Activated T-cell treated with anti-CD3 and anti-CD28 coated beads, Interleukin-2, amount 50 U/mL, for 48 hours (primary cell): ENCODE measurements at regions not wholly inside any gene's neighbourhood (a gene's known extent, or its start where the extent isn't known, plus 50 kb on each side); places are given as distances from the start of the nearest gene placed in this dataset.
"Not testable (repeated sequence)": the region's sequence is repeated elsewhere in the genome, so short reads cannot be mapped to it uniquely, and the experiment has no call there.

Experiments used
- DNase-seq, 2 experiments: peaks; one replicate each; pipeline ENCODE4 v3.0.0-alpha.2; 2020

DNA sequence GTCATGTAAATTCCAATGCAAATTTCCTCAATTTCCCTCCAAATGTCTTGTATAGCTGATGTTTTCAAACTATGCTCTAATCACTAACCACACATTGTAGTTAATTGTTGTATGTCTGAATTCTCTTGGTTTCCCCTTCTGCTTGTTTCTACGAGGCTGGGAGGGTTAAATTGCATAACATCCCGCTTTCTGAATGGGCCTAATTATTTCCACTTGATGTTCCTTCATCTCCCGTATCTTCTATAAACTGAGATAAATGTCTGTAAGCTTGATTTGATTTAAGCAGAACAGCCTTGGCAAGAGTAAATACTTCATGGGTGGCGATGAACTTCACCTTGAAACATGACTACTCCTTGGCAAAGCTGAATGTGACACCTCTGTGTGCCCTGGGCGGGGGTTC lies 72.2 kb downstream of the SERINC2 start:
- DNase-seq, result no peak

DNA sequence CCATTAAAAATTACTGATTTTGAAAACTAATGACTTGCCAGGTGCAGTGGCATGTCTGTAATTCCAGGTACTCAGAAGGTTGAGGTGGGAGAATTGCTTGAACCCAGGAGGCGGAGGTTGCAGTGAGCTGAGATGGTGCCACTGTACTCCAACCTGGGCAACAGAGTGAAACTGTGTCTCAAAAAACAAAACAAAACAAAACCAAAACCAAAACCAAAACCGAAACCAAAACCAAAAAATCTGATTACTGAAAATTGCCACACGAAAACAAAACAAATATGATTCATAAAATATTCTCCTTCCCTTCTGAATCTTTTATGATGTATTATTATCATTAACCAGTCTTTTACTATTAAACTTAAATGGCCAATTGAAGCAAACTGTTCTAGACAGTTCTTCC lies 74.1 kb downstream of the SERINC2 start:
- no peak for DNase-seq

DNA sequence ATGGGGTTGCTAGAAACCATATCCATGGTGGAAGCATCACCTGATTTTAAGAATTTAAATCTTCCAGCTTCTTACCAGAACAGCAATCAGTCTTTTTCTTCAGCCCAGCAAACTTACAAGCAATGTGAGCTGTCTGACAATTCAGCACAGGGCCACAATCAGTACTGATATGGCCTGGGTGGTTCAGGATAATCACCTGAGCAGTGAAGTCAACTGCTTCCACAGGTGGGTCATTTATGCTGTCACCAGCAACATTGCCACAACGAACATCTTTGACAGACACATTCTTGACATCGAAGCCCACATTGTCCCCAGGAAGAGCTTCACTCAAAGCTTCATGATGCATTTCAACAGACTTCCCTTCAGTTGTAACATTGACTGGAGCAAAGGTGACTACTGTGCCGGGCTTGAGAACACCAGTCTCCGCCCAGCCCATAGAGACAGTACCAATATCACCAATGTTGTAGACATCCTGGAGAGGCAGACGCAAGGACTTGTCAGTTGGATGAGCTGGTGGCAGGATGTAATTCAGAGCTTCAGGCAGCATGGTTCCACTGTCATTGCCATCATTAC lies 74.8 kb downstream of the SERINC2 start:
- DNase-seq, result no peak

DNA sequence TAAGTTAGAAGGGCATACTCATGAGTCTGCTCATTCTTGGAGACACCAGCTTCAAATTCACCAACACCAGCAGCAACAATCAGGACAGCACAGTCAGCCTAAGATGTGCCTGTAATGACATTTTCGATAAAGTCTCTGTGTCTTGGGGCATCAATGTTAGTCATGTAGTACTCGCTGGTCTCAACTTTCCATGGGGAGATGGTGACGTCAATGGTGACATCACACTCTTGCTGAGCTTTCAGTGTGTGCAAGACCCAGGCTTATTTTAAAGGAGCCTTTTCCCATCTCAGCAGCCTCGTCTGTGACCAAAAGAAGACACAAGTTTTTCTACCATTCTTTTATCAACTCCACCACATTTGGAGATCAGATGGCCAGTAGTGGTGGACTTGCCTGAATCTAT lies 75.5 kb downstream of the SERINC2 start:
- no peak for DNase-seq

DNA sequence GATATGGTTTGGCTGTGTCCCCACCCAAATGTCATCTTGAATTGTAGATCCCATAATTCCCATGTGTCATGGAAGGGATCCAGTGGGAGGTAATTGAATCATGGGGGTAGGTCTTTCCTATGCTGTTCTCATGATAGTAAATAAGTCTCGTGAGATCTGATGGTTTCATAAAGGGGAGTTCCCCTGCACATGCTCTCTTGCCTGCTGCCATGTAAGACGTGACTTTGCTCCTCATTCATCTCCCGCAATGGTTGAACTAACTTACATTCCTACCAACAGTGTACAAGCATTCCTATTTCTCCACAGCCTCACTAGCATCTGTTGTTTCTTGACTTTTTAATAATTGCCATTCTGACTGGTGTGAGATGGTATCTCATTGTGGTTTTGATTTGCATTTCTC lies 76.6 kb downstream of the SERINC2 start:
- not testable (repeated sequence) for DNase-seq

DNA sequence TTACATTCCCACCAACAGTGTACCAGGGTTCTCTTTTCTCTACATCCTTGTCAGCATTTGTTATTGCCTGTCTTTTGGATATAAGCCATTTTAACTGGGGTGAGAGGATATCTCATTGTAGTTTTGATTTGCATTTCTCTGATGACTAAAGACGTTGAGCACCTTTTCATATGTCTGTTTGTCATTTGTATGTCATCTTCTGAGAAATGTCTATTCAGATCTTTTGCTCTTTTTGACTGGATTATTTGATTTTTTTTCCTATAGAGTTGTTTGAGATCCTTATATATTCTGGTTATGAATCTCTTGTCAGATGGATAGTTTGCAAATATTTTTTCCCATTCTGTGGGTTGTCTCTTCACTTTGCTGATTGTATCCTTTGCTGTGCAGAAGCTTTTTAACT lies 77.6 kb downstream of the SERINC2 start:
- DNase-seq, result not testable (repeated sequence)

DNA sequence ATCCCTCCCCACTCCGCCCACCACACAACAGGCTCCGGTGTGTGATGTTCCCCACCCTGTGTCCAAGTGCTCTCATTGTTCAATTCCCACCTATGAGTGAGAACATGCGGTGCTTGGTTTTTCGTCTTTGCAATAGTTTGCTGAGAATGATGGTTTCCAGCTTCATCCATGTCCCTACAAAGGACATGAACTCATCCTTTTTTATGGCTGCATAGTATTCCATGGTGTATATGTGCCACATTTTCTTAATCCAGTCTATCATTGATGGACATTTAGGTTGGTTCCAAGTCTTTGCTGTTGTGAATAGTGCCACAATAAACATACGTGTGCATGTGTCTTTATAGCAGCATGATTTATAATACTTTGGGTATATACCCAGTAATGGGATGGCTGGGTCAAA lies 81.0 kb upstream of the TINAGL1 start:
- not testable (repeated sequence) for DNase-seq

DNA sequence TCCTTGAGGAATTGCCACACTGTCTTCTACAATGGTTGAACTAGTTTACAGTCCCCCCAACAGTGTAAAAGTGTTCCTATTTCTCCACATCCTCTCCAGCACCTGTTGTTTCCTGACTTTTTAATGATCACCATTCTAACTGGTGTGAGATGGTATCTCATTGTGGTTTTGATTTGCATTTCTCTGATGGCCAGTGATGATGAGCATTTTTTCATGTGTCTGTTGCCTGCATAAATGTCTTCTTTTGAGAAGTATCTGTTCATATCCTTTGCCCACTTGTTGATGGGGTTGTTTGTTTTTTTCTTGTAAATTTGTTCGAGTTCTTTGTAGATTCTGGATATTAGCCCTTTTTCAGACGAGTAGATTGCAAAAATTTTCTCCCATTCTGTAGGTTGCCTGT lies 80.5 kb upstream of the TINAGL1 start:
- DNase-seq, result not testable (repeated sequence)

DNA sequence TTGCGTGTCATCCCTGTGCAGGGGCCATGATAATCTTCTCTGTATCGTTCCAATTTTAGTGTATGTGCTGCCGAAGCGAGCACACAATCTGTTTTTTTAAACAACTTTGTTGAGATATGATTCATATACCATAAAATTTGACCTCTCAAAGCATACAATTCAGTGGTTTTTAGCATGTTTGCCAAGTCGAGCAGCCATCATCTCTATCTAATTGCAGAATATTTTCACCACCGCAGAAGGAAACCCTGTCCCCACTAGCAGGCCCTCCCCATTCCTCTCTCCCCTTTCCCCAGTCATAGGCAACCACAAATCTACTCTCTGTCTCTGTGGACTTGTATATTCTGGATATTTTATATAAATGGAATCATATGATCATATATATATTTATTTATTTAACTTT lies 78.7 kb upstream of the TINAGL1 start:
- no peak for DNase-seq

DNA sequence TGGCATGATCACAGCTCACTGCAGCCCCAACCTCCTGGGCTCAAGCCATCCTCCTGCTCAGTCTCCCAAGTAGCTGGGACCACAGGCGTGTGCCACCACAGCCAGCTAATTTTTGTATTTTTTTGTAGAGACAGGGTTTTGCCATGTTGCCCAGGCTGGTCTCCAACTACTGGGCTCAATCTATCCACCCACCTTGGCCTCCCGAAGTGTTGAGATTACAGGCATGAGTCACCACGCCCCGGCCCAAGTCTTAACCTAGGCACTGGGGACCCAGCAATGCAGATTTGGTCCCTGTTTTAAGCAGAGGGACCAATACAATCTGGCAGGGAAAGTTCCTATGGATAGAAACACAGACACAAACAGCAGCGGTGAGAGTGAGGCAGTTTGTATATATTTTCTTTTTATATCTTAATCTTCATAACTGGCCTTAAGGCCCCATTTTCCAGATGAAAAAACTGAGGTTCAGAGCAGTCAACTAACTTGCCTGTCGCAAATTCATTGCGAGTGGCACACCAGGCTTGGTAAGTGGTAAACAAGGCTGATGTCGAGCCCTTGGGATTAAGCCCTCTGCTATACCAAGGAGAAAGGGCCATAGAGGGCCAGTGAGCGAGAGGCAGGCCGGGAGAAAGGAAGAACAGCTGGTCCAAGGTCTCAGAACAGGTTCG lies 77.8 kb upstream of the TINAGL1 start:
- no peak for DNase-seq

DNA sequence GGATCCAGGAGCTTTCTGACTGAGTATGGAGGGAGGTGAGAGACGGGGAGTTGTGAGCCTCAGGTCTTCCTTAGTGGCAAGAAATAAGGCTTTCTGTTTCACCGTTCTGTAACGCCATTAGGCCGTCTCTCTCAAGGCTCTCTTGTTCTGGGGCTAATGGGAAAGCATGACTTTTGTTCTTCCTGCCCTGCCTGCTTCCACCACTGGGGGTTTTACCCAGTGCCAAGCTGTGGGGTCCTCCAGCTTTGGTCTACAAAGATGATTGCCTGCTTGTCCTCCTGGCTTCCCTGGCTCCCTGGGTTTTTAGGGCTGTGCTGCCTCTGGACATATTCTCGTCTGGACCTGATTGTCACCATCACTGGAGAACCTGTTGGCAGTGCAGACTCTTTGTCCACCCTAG lies 74.8 kb upstream of the TINAGL1 start:
- DNase-seq, result no peak

DNA sequence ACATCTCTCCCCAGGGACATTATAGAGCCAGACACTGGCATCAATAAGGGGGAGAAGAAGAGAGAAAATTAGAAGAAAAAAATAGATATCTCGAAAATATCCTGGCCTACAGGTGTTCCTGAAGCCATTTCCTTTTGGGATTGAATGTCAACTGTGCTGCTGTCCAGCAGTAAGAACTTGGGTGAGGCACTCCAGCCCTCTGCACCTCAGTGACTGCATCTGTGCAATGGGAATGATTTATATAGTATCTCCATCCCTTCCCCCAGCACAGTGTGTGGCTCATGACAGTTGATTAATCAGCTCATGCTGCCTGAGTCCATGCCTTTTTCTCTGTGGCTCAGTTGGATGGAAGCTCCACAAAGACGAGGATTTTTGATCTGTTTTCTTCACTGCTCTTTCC lies 74.1 kb upstream of the TINAGL1 start:
- DNase-seq, result no peak

DNA sequence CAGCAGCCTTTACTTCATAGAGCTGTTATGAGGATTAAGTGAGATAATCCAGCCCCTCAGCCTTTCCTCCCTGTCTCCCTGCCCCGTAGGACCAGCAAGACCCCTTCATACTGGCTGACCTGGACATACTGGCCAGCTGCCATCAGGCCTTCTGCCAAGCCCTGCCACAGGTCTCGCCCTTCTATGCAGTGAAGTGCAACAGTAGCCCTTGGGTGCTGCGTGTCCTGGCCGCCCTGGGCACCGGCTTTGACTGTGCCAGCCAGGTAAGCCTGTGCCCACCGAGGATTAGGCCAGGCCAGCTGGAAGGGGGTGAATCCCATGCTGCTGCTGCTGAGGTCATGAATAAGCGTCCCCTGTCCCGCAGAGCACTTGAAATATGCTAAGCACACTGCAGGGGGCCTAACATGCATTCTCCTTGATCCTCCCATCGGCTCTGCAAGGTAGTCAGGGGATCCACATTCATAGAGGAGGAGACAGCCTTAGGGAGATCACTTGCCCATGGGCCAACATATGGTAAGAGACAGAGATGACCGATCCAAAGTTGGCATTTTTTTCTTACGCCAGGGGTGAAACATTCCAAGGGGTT lies 73.3 kb upstream of the TINAGL1 start:
- no peak for DNase-seq

DNA sequence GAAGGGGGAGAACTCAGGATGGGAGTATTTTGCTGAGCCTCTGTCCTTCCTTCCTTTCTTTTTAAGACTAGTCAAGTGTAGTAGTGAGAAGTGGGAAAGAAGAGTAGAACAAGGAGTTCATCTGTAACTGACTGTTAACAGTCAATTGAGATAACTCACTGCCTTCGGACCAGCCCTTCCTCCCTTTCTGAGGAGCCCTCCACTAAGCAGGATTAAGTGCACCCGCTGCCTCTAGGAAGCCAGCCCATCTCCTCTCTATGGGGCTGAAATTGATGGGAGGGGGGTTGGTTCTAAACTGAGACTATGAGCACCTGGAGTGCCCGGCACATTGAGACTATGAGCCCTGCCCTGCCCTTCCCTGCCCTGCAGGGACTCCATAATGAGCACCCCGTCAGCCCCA lies 72.7 kb upstream of the TINAGL1 start:
- DNase-seq, result no peak

DNA sequence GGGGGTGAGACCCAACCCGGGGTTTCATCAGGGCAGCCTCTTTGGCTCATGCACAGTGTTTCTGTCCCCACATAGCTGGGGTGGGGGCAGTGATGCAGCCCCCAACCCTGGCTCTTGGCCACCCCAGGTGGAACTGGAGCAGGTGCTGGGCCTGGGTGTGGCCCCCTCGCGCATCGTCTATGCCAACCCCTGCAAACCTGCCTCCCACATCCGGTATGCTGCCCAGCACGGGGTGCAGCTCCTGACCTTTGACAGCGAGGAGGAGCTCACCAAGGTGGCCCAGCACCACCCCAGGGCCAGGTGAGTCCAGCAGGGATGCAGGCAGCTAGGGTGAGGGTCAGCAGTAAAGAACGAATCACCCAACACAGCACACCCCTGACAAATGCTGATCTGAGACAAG lies 72.3 kb upstream of the TINAGL1 start:
- no peak for DNase-seq

DNA sequence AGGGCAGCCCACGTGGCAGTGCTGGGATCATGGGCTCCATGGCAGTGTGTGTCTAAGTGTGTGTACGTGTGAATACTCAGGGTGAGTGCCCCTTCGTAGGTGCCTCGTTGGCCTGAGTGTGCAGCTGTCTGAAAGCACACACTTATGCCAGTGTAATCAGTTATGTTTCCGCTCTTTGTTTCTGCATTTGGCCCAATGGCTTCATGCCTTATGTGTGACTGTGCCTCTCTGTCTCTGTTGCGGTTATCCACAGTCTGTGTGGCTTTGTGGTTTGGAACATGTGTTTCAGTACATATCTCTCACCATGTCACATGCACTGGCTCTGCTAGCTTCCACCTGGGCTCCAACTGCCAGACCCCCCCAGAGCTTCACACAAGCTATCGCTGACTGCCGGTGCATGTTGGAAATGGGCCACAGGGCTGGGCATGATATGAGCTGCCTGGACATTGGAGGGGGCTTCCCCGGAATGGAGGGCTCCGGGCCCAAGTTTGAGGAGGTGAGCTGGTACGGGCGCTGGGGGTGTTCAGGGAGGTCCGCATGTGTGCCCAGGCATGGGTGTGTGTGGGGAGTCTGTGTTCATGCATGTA lies 70.3 kb upstream of the TINAGL1 start:
- peak; percentile 46 to 52 for DNase-seq

DNA sequence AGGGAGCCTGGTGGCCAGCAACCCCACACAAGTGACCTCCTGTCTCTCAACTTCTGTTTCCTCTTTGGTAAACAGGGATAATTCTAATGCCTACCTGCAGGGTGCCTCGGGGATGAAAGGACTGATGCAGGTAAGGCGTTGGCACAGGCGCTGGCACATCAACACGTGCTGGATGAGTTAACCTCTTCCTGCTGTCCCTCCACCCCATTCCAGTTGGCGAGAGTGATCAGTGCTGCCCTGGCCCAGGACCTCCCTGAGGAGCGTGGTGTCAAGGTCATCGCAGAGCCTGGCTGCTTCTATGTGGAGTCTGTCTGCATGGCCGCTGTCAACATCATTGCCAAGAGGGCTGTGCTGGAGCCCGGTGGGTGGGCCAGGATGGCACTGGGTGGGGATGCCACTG lies 69.1 kb upstream of the TINAGL1 start:
- DNase-seq, result no peak

DNA sequence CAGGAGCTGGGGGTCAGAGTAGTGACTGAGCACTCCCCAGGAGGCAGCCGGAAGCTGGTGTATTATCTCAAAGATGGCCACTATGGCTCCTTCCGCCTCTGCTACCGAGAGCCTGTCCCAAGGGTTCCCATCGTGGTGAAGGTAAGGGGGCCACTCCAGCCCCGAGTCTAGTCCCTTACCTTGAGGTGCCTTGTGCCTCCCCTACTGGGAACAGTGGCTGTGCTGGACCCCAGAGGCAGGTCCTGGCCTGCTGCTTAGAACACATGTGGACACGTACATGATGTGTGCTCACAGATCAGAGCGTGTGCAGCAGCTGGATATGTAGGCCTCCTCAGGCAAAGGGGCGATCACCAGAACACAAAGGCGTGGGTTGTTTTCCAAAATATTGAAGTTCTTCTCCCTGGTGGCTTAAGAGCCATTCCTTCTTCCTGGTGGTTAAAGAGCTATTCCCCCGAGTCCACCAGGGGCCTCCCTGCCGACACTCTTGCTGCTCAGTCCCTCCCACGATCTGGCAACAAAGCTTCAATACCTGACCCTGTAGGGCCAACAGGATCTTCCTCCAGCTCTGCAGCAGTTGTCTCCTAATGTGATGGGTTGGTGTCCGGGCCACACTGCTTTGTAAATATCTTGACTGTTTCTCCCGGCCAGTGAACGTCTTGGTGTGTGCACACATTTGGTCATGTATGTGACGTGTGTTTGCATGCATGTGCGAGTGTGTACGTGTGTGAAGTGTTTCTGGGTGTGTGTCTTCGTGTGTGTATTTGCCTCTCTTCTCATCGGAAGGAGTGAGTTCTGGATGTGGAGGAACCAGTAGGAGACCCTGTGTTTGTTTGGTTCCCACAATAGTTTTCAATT lies 68.4 kb upstream of the TINAGL1 start:
- DNase-seq, result no peak

DNA sequence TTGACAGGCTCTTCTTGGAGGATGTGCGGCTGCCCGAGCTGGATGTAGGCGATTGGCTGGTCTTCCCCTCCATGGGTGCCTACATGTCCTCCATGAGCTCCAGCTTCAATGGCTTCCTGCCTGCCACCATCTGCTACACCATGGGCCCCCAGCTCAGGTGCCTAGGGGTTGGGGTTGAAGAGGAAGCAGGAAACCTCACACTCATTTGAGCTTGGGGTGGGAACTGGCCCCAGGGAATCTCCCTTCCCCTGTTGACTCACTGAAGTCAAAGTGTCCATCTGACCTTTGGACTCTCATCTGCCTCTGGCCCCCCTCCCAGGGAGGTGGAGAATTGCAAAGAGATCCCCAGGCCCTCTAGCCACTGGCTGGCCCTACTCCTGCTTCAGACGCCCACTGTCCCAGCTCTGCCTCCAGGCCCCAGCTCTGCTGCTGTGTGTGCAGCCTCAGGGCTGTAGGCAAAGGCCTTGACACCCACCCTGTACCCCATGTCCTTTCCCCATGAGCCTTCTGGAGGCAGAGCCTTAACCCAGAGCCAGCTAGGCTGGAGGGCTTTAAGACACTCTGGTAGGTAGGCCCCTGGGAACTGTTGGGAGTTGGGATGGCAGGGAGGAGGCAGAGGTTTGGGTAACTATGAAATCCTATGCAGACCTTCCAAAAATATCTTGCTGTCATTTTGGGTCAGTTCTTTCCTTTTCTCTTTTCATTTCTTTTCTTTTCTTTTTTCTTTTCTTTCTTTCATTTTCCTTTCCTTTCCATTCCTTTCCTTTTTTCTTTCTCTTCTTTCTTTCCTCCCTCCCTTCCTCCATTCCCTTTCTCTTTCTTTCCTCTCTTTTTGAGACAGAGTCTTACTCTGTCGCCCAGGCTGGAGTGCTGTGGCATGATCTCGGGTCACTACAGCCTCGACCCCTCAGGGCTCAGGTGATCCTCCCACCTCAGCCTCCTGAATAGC lies 66.9 kb upstream of the TINAGL1 start:
- DNase-seq, result no peak

DNA sequence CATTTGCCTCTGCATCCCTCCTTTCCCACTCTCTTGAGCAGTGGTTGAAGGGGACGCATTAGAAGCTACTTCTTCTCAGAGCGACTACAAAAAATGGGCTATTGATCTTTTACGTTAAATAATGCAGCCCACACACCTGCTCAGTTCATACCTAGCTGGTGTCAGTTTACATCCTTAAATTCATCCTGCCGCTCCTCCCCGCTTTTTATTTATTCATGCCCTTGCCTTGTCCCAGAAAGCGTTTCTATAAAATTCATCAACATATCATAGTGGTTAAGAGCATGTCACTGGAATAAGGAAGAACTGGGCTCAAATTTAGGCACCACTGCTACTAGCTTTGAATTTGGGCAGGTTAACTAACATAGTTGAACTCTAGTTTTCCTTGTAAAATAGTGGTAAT lies 66.0 kb upstream of the TINAGL1 start:
- DNase-seq, result no peak

DNA sequence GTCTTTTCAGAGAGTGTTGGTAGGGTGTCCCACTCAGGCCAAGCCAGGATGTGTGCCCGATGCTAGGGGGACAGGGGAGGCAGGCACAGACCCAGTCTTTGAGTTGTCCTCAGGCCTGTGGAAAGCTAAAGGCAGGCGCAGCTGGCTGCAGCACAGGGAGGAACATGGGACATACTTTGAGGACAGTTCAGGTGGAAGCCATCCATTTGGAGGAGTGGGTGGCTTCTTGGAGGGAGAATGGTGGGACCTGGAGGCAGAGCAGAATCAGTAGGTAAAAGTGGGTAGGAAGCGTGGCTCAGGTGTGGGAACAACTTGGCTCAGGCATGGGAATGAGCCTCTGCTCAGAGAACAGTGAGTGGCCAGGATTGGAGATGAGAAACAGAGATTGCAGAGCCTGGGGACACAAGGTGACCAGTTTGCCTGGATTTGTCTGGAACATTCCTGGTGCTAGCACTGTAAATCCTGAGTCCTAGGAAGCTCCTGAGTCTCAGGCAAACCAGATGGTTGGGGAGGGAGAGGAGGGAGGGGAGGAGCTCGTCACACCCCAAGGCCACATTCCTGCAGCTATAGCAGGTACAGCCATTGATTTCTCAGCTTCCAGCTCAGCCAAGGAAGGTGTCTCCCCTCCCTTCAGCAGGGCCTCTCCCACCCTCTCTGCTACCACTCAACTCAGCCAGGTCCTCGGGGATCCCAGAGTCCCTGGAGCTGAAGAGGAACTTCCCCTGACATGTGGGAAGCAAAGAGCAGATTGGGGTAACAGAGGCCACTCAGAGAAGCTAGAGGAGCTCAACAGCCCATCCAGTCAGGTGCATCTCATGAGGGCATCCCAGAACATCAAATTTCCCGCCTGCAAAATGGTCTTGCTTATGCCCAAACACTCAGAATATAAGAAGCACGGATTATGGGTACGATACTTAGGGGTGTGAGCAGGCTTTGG lies 65.2 kb upstream of the TINAGL1 start:
- no peak for DNase-seq
